ENCODE measurements at regions not wholly inside any gene's neighbourhood (a gene's known extent, or its start where the extent isn't known, plus 50 kb on each side); places are given as distances from the start of the nearest gene placed in this dataset.

DNA sequence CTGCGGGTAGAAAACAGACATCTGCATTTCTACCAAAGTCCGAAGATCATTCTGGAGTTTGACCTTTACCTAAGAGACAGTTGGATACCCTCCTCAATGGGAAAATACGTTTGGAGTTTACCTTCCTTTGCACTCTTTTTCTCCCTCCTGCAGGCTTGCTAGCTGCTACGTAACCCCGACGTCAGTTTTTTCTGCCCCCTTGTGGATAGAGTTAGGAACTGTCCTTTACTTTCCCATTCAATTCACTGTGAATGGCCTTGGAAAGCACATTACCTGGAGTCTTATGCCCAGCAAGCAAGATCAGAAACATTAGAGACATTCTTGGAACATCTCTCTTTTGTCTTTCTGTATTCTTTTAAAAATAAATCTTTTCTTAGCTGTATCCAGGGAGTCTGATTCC is 250.7 kb downstream of the NAP1L3 start:
- no peak overlapping the region for H3K4me3 ChIP-seq (ENCODE audit: low read length)
- no peak overlapping the region for H3K4me2 ChIP-seq (ENCODE audit: low read length)
- H3K9me2 ChIP-seq (ENCODE audit: insufficient read depth, low read length), result no peaks in the 10 kb centered on the region
- no peaks in the 10 kb centered on the region for H3K27me3 ChIP-seq (ENCODE audit: insufficient read depth, low read depth, low read length)
- H3K9me3 ChIP-seq (ENCODE audit: low read length), result no peaks in the 10 kb centered on the region
- no peaks in the 10 kb centered on the region for H3F3A ChIP-seq (ENCODE audit: insufficient read depth, low read length, poor library complexity, severe bottlenecking)
- TF ChIP-seq SMC3 (conservative IDR thresholded peaks at IDR 0.05; ENCODE audit: poor library complexity) (peak; percentile 70), RAD21 (conservative IDR thresholded peaks at IDR 0.05) (peak; percentile 67), TAF1 (IDR thresholded peaks at IDR 0.05; ENCODE audit: low read depth) (no peak)
- TF ChIP-seq, protein P1, sequence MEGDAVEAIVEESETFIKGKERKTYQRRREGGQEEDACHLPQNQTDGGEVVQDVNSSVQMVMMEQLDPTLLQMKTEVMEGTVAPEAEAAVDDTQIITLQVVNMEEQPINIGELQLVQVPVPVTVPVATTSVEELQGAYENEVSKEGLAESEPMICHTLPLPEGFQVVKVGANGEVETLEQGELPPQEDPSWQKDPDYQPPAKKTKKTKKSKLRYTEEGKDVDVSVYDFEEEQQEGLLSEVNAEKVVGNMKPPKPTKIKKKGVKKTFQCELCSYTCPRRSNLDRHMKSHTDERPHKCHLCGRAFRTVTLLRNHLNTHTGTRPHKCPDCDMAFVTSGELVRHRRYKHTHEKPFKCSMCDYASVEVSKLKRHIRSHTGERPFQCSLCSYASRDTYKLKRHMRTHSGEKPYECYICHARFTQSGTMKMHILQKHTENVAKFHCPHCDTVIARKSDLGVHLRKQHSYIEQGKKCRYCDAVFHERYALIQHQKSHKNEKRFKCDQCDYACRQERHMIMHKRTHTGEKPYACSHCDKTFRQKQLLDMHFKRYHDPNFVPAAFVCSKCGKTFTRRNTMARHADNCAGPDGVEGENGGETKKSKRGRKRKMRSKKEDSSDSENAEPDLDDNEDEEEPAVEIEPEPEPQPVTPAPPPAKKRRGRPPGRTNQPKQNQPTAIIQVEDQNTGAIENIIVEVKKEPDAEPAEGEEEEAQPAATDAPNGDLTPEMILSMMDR (IDR thresholded peaks at IDR 0.05; ENCODE audit: poor library complexity, severe bottlenecking), result peak; percentile 62
- no peaks in the 10 kb centered on the region for H4K20me1 ChIP-seq (ENCODE audit: insufficient read depth)
- no peak overlapping the region for H3K9ac ChIP-seq (ENCODE audit: low read length)
- no peak overlapping the region for H2AFZ ChIP-seq (ENCODE audit: low read depth, low read length)
- H3K36me3 ChIP-seq (ENCODE audit: insufficient read depth, low read length), result no peaks in the 10 kb centered on the region
- no peak overlapping the region for H3K27ac ChIP-seq (ENCODE audit: low read length)
- H3K79me2 ChIP-seq (replicated peaks; ENCODE audit: insufficient read depth, low read length), result no peaks in the 10 kb centered on the region

DNA sequence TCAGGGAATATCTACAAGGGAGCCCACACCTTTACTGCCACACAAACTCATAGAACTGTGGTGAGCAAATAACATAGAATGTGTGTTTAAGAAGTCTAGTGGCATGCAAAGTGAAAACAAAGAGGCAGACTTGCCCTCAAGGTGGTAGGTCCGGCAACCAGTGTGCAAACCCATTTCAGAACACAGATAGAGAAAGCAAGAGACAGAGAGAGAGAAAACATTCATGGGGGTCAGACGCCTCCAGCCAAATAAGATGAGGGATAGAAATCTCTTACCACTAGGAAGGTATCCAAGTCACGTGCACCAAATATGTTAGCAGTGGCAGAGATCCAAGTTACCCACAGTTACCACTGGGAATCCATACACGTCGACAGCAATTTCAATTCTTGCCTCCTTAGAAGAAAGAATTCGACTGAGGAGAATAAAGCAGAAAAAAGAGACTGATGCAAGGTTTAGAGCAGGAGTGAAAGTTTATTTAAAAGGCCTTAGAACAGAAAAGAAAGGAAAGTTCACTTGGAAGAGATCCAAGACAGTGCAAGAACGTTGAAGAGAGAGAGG is 252.8 kb downstream of the NAP1L3 start:
- H3K9me3 ChIP-seq (ENCODE audit: low read length), result no peaks in the 10 kb centered on the region
- H3K9me2 ChIP-seq (ENCODE audit: insufficient read depth, low read length), result no peaks in the 10 kb centered on the region
- no peak overlapping the region for H3K4me2 ChIP-seq (ENCODE audit: low read length)
- no peaks in the 10 kb centered on the region for H3F3A ChIP-seq (ENCODE audit: insufficient read depth, low read length, poor library complexity, severe bottlenecking)
- H3K79me2 ChIP-seq (replicated peaks; ENCODE audit: insufficient read depth, low read length), result no peaks in the 10 kb centered on the region
- no peak for TF ChIP-seq EP300 (conservative IDR thresholded peaks at IDR 0.05; ENCODE audit: poor library complexity, severe bottlenecking)
- no peak for TF ChIP-seq TAF1 (IDR thresholded peaks at IDR 0.05; ENCODE audit: low read depth)
- TF ChIP-seq POLR2AphosphoS5 (IDR thresholded peaks at IDR 0.05), result no peak
- H2AFZ ChIP-seq (ENCODE audit: low read depth, low read length), result no peak overlapping the region
- no peaks in the 10 kb centered on the region for H3K27me3 ChIP-seq (ENCODE audit: insufficient read depth, low read depth, low read length)
- no peak overlapping the region for H3K9ac ChIP-seq (ENCODE audit: low read length)
- no peaks in the 10 kb centered on the region for H3K36me3 ChIP-seq (ENCODE audit: insufficient read depth, low read length)
- no peak overlapping the region for H3K27ac ChIP-seq (ENCODE audit: low read length)
- no peaks in the 10 kb centered on the region for H4K20me1 ChIP-seq (ENCODE audit: insufficient read depth)
- H3K4me3 ChIP-seq (ENCODE audit: low read length), result no peak overlapping the region

DNA sequence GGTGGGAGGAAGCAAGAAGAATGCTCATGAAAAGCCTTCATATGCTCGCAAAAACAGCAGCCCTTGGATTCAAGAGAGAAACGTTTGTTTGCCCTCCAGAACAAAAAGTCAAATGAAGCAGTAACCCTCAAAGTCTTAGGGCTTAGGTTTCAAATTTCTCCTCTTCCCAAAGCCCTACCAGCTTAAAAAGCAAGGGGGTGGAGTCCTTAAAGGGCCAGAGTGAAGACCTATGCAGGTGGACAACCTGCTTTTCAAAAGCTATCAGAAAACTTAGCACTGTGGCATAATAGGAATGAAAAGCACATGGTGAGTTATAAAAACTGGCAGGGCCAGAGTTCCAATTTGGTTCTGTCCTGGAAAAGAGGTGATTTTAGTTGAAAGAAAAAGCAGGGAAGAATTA is 253.3 kb downstream of the NAP1L3 start:
- Histone ChIP-seq H3K79me2 (replicated peaks; ENCODE audit: insufficient read depth, low read length) (no peaks in the 10 kb centered on the region), H4K20me1 (ENCODE audit: insufficient read depth) (no peaks in the 10 kb centered on the region), H3K36me3 (ENCODE audit: insufficient read depth, low read length) (no peaks in the 10 kb centered on the region), H3K4me3 (ENCODE audit: low read length) (no peak overlapping the region), H3K9ac (ENCODE audit: low read length) (no peak overlapping the region), H3K27me3 (ENCODE audit: insufficient read depth, low read depth, low read length) (no peaks in the 10 kb centered on the region), H3K4me2 (ENCODE audit: low read length) (no peak overlapping the region), H3K9me3 (ENCODE audit: low read length) (no peaks in the 10 kb centered on the region), H3K9me2 (ENCODE audit: insufficient read depth, low read length) (no peaks in the 10 kb centered on the region), H3F3A (ENCODE audit: insufficient read depth, low read length, poor library complexity, severe bottlenecking) (no peaks in the 10 kb centered on the region), H3K27ac (ENCODE audit: low read length) (no peak overlapping the region), H2AFZ (ENCODE audit: low read depth, low read length) (no peak overlapping the region)
- TF ChIP-seq MXI1 (conservative IDR thresholded peaks at IDR 0.05; ENCODE audit: poor library complexity, severe bottlenecking) (no peak), TAF1 (IDR thresholded peaks at IDR 0.05; ENCODE audit: low read depth) (no peak)

DNA sequence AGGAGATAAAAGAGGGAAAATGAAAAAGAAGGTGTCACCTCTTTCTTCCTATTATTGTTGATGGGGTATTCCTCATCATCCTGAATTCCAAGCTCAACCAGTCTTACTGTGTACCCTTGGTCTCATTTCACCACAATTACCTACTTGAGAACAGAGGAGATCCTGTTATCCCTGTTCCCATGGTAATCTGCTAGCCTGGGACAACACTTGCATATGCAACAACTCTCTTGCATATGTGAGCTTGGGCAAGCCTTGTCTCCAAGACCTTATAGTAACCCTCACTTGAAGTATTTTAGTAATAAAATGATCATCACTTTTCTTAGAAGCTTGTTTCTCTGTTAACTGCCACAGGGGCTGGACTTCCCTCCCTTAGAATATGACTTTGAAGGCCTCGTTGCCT is 253.7 kb downstream of the NAP1L3 start:
- Histone ChIP-seq H3K79me2 (replicated peaks; ENCODE audit: insufficient read depth, low read length) (no peaks in the 10 kb centered on the region), H3K9me2 (ENCODE audit: insufficient read depth, low read length) (no peaks in the 10 kb centered on the region), H3F3A (ENCODE audit: insufficient read depth, low read length, poor library complexity, severe bottlenecking) (no peaks in the 10 kb centered on the region), H3K4me3 (ENCODE audit: low read length) (no peak overlapping the region), H3K27me3 (ENCODE audit: insufficient read depth, low read depth, low read length) (no peaks in the 10 kb centered on the region), H3K9ac (ENCODE audit: low read length) (no peak overlapping the region), H2AFZ (ENCODE audit: low read depth, low read length) (no peak overlapping the region), H4K20me1 (ENCODE audit: insufficient read depth) (no peaks in the 10 kb centered on the region), H3K4me2 (ENCODE audit: low read length) (no peak overlapping the region), H3K36me3 (ENCODE audit: insufficient read depth, low read length) (no peaks in the 10 kb centered on the region), H3K9me3 (ENCODE audit: low read length) (no peaks in the 10 kb centered on the region), H3K27ac (ENCODE audit: low read length) (no peak overlapping the region)
- TF ChIP-seq RAD21 (conservative IDR thresholded peaks at IDR 0.05), result no peak
- TF ChIP-seq SMC3 (conservative IDR thresholded peaks at IDR 0.05; ENCODE audit: poor library complexity), result no peak
- TF ChIP-seq EZH2 (IDR thresholded peaks at IDR 0.05; ENCODE audit: borderline replicate concordance, insufficient read depth, low read length, poor library complexity, severe bottlenecking), result no peak
- no peak for TF ChIP-seq EP300 (conservative IDR thresholded peaks at IDR 0.05; ENCODE audit: poor library complexity, severe bottlenecking)
- TF ChIP-seq, protein P1 (IDR thresholded peaks at IDR 0.05; ENCODE audit: poor library complexity, severe bottlenecking), result no peak
- TF ChIP-seq POLR2AphosphoS5 (IDR thresholded peaks at IDR 0.05), result no peak
- TF ChIP-seq, protein P2, sequence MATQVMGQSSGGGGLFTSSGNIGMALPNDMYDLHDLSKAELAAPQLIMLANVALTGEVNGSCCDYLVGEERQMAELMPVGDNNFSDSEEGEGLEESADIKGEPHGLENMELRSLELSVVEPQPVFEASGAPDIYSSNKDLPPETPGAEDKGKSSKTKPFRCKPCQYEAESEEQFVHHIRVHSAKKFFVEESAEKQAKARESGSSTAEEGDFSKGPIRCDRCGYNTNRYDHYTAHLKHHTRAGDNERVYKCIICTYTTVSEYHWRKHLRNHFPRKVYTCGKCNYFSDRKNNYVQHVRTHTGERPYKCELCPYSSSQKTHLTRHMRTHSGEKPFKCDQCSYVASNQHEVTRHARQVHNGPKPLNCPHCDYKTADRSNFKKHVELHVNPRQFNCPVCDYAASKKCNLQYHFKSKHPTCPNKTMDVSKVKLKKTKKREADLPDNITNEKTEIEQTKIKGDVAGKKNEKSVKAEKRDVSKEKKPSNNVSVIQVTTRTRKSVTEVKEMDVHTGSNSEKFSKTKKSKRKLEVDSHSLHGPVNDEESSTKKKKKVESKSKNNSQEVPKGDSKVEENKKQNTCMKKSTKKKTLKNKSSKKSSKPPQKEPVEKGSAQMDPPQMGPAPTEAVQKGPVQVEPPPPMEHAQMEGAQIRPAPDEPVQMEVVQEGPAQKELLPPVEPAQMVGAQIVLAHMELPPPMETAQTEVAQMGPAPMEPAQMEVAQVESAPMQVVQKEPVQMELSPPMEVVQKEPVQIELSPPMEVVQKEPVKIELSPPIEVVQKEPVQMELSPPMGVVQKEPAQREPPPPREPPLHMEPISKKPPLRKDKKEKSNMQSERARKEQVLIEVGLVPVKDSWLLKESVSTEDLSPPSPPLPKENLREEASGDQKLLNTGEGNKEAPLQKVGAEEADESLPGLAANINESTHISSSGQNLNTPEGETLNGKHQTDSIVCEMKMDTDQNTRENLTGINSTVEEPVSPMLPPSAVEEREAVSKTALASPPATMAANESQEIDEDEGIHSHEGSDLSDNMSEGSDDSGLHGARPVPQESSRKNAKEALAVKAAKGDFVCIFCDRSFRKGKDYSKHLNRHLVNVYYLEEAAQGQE (IDR thresholded peaks at IDR 0.05; ENCODE audit: borderline replicate concordance), result no peak
- no peak for TF ChIP-seq MXI1 (conservative IDR thresholded peaks at IDR 0.05; ENCODE audit: poor library complexity, severe bottlenecking)
- no peak for TF ChIP-seq TAF1 (IDR thresholded peaks at IDR 0.05; ENCODE audit: low read depth)

Data from neural cell (in vitro differentiated cells).